H9 (cell line): ENCODE measurements at regions not wholly inside any gene's neighbourhood (a gene's known extent, or its start where the extent isn't known, plus 50 kb on each side); places are given as distances from the start of the nearest gene placed in this dataset.

Experiments used
- DNase-seq: peaks from one replicate; pipeline ENCODE4 v3.0.0-alpha.2; 2017
- H2AFZ ChIP-seq: one replicate; pipeline ENCODE4 v1.6.1; 2013; ENCODE audit warnings: mild to moderate bottlenecking, low read length, control low read depth, moderate library complexity
- H2AK5ac ChIP-seq: 2 replicates; pipeline ENCODE4 v1.6.1; 2013; ENCODE audit warnings: low read length, control low read depth, mixed read lengths; ENCODE audit not compliant: insufficient read length
- H2BK120ac ChIP-seq: one replicate; pipeline ENCODE4 v1.6.1; 2013; ENCODE audit warnings: low read depth, mild to moderate bottlenecking, low read length, control low read depth, inconsistent platforms; ENCODE audit not compliant: poor library complexity, severe bottlenecking
- H2BK12ac ChIP-seq: 2 replicates; pipeline ENCODE4 v1.6.1; 2013; ENCODE audit warnings: low read length, control low read depth, mixed read lengths, low read depth; ENCODE audit not compliant: insufficient read length
- H2BK15ac ChIP-seq: 2 replicates; pipeline ENCODE4 v1.6.1; 2013; ENCODE audit warnings: low read depth, low read length, control low read depth
- H2BK20ac ChIP-seq: one replicate; pipeline ENCODE4 v1.6.1; 2013; ENCODE audit warnings: low read depth, mild to moderate bottlenecking, low read length, control low read depth, inconsistent platforms; ENCODE audit not compliant: poor library complexity, severe bottlenecking
- H2BK5ac ChIP-seq: 2 replicates; pipeline ENCODE4 v1.6.1; 2013; ENCODE audit warnings: low read length, control low read depth, mixed read lengths; ENCODE audit not compliant: insufficient read length
- H3K14ac ChIP-seq: 2 replicates; pipeline ENCODE4 v1.6.1; 2013; ENCODE audit warnings: low read length, control low read depth; ENCODE audit not compliant: insufficient read depth
- H3K18ac ChIP-seq: 2 replicates; pipeline ENCODE4 v1.6.1; 2013; ENCODE audit warnings: low read depth, mild to moderate bottlenecking, mixed read lengths, low read length, control low read depth; ENCODE audit not compliant: insufficient read length
- H3K23ac ChIP-seq: 2 replicates; pipeline ENCODE4 v1.6.1; 2013; ENCODE audit warnings: low read length, control low read depth, mixed read lengths, low read depth; ENCODE audit not compliant: insufficient read length
- H3K23me2 ChIP-seq: 2 replicates; pipeline ENCODE4 v1.6.1; 2013; ENCODE audit warnings: low read depth, mild to moderate bottlenecking, mixed read lengths, low read length, control low read depth; ENCODE audit not compliant: insufficient read length, poor library complexity, severe bottlenecking
- H3K27ac ChIP-seq: 2 replicates; pipeline ENCODE4 v1.5.1; 2013; ENCODE audit warnings: low read length, control low read depth, mixed read lengths, low read depth; ENCODE audit not compliant: insufficient read length
- H3K27me3 ChIP-seq: 2 replicates; pipeline ENCODE4 v1.6.1; 2013; ENCODE audit warnings: low read length, control low read depth, inconsistent platforms; ENCODE audit not compliant: insufficient read depth
- H3K4ac ChIP-seq: 2 replicates; pipeline ENCODE4 v1.6.1; 2013; ENCODE audit warnings: low read depth, mild to moderate bottlenecking, control low read depth, inconsistent platforms, low read length, moderate library complexity
- H3K4me1 ChIP-seq: 2 replicates; pipeline ENCODE4 v1.6.1; 2013; ENCODE audit warnings: low read length, control low read depth, inconsistent platforms; ENCODE audit not compliant: insufficient read depth
- H3K4me2 ChIP-seq: 2 replicates; pipeline ENCODE4 v1.6.1; 2013; ENCODE audit warnings: low read length, control low read depth, mixed read lengths; ENCODE audit not compliant: insufficient read length, insufficient read depth
- H3K56ac ChIP-seq: 2 replicates; pipeline ENCODE4 v1.6.1; 2013; ENCODE audit warnings: low read depth, mild to moderate bottlenecking, mixed read lengths, low read length, control low read depth; ENCODE audit not compliant: insufficient read length
- H3K79me1 ChIP-seq: 2 replicates; pipeline ENCODE4 v1.6.1; 2013; ENCODE audit warnings: low read depth, mild to moderate bottlenecking, moderate library complexity, low read length, control low read depth, inconsistent platforms; ENCODE audit not compliant: insufficient read depth, poor library complexity, severe bottlenecking
- H3K79me2 ChIP-seq: 2 replicates; pipeline ENCODE4 v1.6.1; 2013; ENCODE audit warnings: low read length, control low read depth, inconsistent platforms; ENCODE audit not compliant: insufficient read depth
- H3K9ac ChIP-seq: 2 replicates; pipeline ENCODE4 v1.6.1; 2013; ENCODE audit warnings: low read length, control low read depth, mixed read lengths; ENCODE audit not compliant: insufficient read length; ENCODE audit errors: extremely low read depth
- H3K9me3 ChIP-seq: one replicate; pipeline ENCODE4 v1.6.1; 2013; ENCODE audit warnings: low read depth, low read length, inconsistent platforms; ENCODE audit not compliant: control insufficient read depth
- H3T11ph ChIP-seq: one replicate; pipeline ENCODE4 v1.6.1; 2013; ENCODE audit warnings: mild to moderate bottlenecking, low read length, control low read depth, inconsistent platforms
- H4K20me1 ChIP-seq: one replicate; pipeline ENCODE4 v1.6.1; 2013; ENCODE audit not compliant: control insufficient read depth, insufficient read length, insufficient read depth
- H4K5ac ChIP-seq: 2 replicates; pipeline ENCODE4 v1.6.1; 2013; ENCODE audit warnings: low read depth, mild to moderate bottlenecking, mixed read lengths, low read length, control low read depth; ENCODE audit not compliant: insufficient read length
- H4K8ac ChIP-seq: replicated peaks from 2 replicates; pipeline ENCODE4 v1.6.1; 2013; ENCODE audit warnings: low read length, control low read depth, mixed read lengths, low read depth; ENCODE audit not compliant: insufficient read length
- H4K91ac ChIP-seq: 2 replicates; pipeline ENCODE4 v1.6.1; 2013; ENCODE audit warnings: low read depth, mild to moderate bottlenecking, moderate library complexity, mixed read lengths, low read length, control low read depth; ENCODE audit not compliant: insufficient read length
- H3K27ac Mint-ChIP-seq, 3 experiments: 2 replicates in 2 of 3; 3 replicates in 1 of 3; pipeline ENCODE4 v1.8.0; 2020 to 2021; ENCODE audit warnings: mixed read lengths in 3 of 3, mild to moderate bottlenecking in 1 of 3, moderate library complexity in 1 of 3
- H3K27me3 Mint-ChIP-seq: 2 replicates; pipeline ENCODE4 v1.8.0; 2021; ENCODE audit warnings: low read depth, mild to moderate bottlenecking, moderate library complexity, mixed read lengths
- H3K36me3 Mint-ChIP-seq, 3 experiments: 2 replicates in 2 of 3; 3 replicates in 1 of 3; pipeline ENCODE4 v1.8.0; 2020 to 2021; ENCODE audit warnings: low read depth in 3 of 3, mixed read lengths in 3 of 3; ENCODE audit not compliant: insufficient read depth in 1 of 3
- H3K4me1 Mint-ChIP-seq, 2 experiments: 2 replicates each; pipeline ENCODE4 v1.8.0; 2020; ENCODE audit warnings: mixed read lengths in 2 of 2
- H3K4me3 Mint-ChIP-seq, 2 experiments: 2 replicates in 1 of 2; 3 replicates in 1 of 2; pipeline ENCODE4 v1.8.0; 2020 to 2021; ENCODE audit warnings: mild to moderate bottlenecking in 2 of 2, mixed read lengths in 2 of 2, moderate library complexity in 1 of 2
- H3K9me3 Mint-ChIP-seq, 2 experiments: 2 replicates in 1 of 2; 3 replicates in 1 of 2; pipeline ENCODE4 v1.8.0; 2020; ENCODE audit warnings: mild to moderate bottlenecking in 2 of 2, mixed read lengths in 2 of 2, moderate library complexity in 1 of 2
- CTCF ChIP-seq: fragments of 200-600 bp; sonication (generic); conservative IDR thresholded peaks from 3 replicates; pipeline ENCODE4 v1.8.0; 2021; ENCODE audit warnings: antibody characterized with exemption, mild to moderate bottlenecking

- Mint-ChIP-seq H3K36me3 (peaks cover 0 to 8% (median 4%) of the 10 kb centered on the region in 3 experiments; a peak in 4 of 7 replicates), H3K4me3 (no peak overlapping the region), H3K27me3 (no peaks in the 10 kb centered on the region), H3K4me1 (peaks cover 21 to 22% of the 10 kb centered on the region in 2 experiments), H3K27ac (peak overlapping the region in 2 of 3 experiments; percentile 17 to 56; a peak in 1 of 7 replicates), H3K9me3 (peaks cover 6 to 9% of the 10 kb centered on the region in 2 experiments; a peak in 3 of 5 replicates)
- no peak overlapping the region for H4K8ac ChIP-seq
- no peak overlapping the region for H2BK15ac ChIP-seq
- H4K5ac ChIP-seq, result no peak overlapping the region
- H3K4me2 ChIP-seq, result no peak overlapping the region
- H2BK12ac ChIP-seq, result no peak overlapping the region
- no peaks in the 10 kb centered on the region for H4K20me1 ChIP-seq
- H3K23me2 ChIP-seq, result no peaks in the 10 kb centered on the region
- no peak for DNase-seq
- no peaks in the 10 kb centered on the region for H3K9me3 ChIP-seq
- no peak overlapping the region for H3K23ac ChIP-seq
- H3K4me1 ChIP-seq, result 0 out of 2 replicates have a peak, but pooled peaks cover 2% of the 10 kb centered on the region
- H3K4ac ChIP-seq, result no peak overlapping the region
- H2AFZ ChIP-seq, result no peak overlapping the region
- no peak overlapping the region for H3K56ac ChIP-seq
- H3K27ac ChIP-seq, result no peak overlapping the region
- no peak overlapping the region for H3K9ac ChIP-seq
- no peak overlapping the region for H3K14ac ChIP-seq
- H3K18ac ChIP-seq, result no peak overlapping the region
- no peak overlapping the region for H3T11ph ChIP-seq
- H2AK5ac ChIP-seq, result no peak overlapping the region
- H3K79me2 ChIP-seq, result no peaks in the 10 kb centered on the region
- no peak overlapping the region for H2BK120ac ChIP-seq
- TF ChIP-seq CTCF, result no peak
- H2BK5ac ChIP-seq, result no peak overlapping the region
- no peak overlapping the region for H4K91ac ChIP-seq
- no peaks in the 10 kb centered on the region for H3K79me1 ChIP-seq
- no peak overlapping the region for H2BK20ac ChIP-seq
- H3K27me3 ChIP-seq, result no peaks in the 10 kb centered on the region
Measured at GRCh38 chr5:125179612-125180011, 433.2 kb upstream of the ZNF608 start.
